ENCODE measurements at regions not wholly inside any gene's neighbourhood (a gene's known extent, or its start where the extent isn't known, plus 50 kb on each side); places are given as distances from the start of the nearest gene placed in this dataset.

GRCh38 chr7:22627136-22627535, 99.9 kb upstream of the IL6 start:
- Mint-ChIP-seq H3K27ac (no peak overlapping the region), H3K9me3 (no peaks in the 10 kb centered on the region), H3K36me3 (ENCODE audit: low read depth) (no peaks in the 10 kb centered on the region), H3K27me3 (peaks cover 21% of the 10 kb centered on the region), H3K4me1 (ENCODE audit: low read depth) (peaks cover 8% of the 10 kb centered on the region), H3K4me3 (no peak overlapping the region)
- intact Hi-C loops (cut with micrococcal nuclease) = no loop called here

- peaks cover 18% of the 10 kb centered on the region for H3K27me3 Mint-ChIP-seq
Observed at GRCh38 chr7:22625251-22625650, 101.7 kb upstream of the IL6 start.

GRCh38 chr7:22624781-22625180, 102.2 kb upstream of the IL6 start:
- Mint-ChIP-seq H3K4me3 (no peak overlapping the region), H3K9me3 (no peaks in the 10 kb centered on the region), H3K27me3 (peaks cover 18% of the 10 kb centered on the region), H3K27ac (no peak overlapping the region), H3K4me1 (ENCODE audit: low read depth) (peaks cover 12% of the 10 kb centered on the region), H3K36me3 (ENCODE audit: low read depth) (no peaks in the 10 kb centered on the region)
- intact Hi-C loops (cut with micrococcal nuclease) = no loop called here

More at GRCh38 chr7:22625251-22625650, 101.7 kb upstream of the IL6 start:
- Mint-ChIP-seq H3K27ac (no peak overlapping the region), H3K4me3 (no peak overlapping the region), H3K36me3 (ENCODE audit: low read depth) (no peaks in the 10 kb centered on the region), H3K4me1 (ENCODE audit: low read depth) (peaks cover 12% of the 10 kb centered on the region), H3K9me3 (no peaks in the 10 kb centered on the region)
- intact Hi-C loops (cut with micrococcal nuclease) = no loop called here

- peaks cover 13% of the 10 kb centered on the region for H3K9me3 Mint-ChIP-seq
- H3K27ac Mint-ChIP-seq = no peak overlapping the region
- no peak overlapping the region for H3K4me3 Mint-ChIP-seq
- H3K27me3 Mint-ChIP-seq = peaks cover 20% of the 10 kb centered on the region
- H3K4me1 Mint-ChIP-seq (ENCODE audit: low read depth) = peaks cover 12% of the 10 kb centered on the region
- no peaks in the 10 kb centered on the region for H3K36me3 Mint-ChIP-seq (ENCODE audit: low read depth)
- intact Hi-C loops (cut with micrococcal nuclease) = no loop called here
Observed at GRCh38 chr7:22622116-22622785, 104.7 kb upstream of the IL6 start.

GRCh38 chr7:22618528-22618927, 108.5 kb upstream of the IL6 start:
- intact Hi-C loops (cut with micrococcal nuclease) = no loop called here
- H3K9me3 Mint-ChIP-seq = peaks cover 20% of the 10 kb centered on the region

GRCh38 chr7:22617166-22617565, 109.8 kb upstream of the IL6 start:
- Mint-ChIP-seq H3K27me3 (peaks cover 16% of the 10 kb centered on the region), H3K9me3 (peaks cover 20% of the 10 kb centered on the region), H3K4me1 (ENCODE audit: low read depth) (peaks cover 15% of the 10 kb centered on the region), H3K27ac (no peak overlapping the region), H3K4me3 (no peak overlapping the region), H3K36me3 (ENCODE audit: low read depth) (no peaks in the 10 kb centered on the region)
- intact Hi-C loops (cut with micrococcal nuclease) = no loop called here

More at GRCh38 chr7:22618528-22618927, 108.5 kb upstream of the IL6 start:
- Mint-ChIP-seq H3K27me3 (peaks cover 15% of the 10 kb centered on the region), H3K4me1 (ENCODE audit: low read depth) (peaks cover 17% of the 10 kb centered on the region), H3K36me3 (ENCODE audit: low read depth) (no peaks in the 10 kb centered on the region), H3K4me3 (no peak overlapping the region), H3K27ac (no peak overlapping the region)

- H3K27me3 Mint-ChIP-seq = peaks cover 12% of the 10 kb centered on the region
- H3K36me3 Mint-ChIP-seq (ENCODE audit: low read depth) = no peaks in the 10 kb centered on the region
- peaks cover 20% of the 10 kb centered on the region for H3K9me3 Mint-ChIP-seq
- intact Hi-C loops (cut with micrococcal nuclease) = no loop called here
- H3K27ac Mint-ChIP-seq = no peak overlapping the region
- peaks cover 20% of the 10 kb centered on the region for H3K4me1 Mint-ChIP-seq (ENCODE audit: low read depth)
- H3K4me3 Mint-ChIP-seq = no peak overlapping the region
Observed at GRCh38 chr7:22613496-22613895, 113.5 kb upstream of the IL6 start.

- Mint-ChIP-seq H3K4me1 (ENCODE audit: low read depth) (peaks cover 20% of the 10 kb centered on the region), H3K27me3 (peaks cover 12% of the 10 kb centered on the region), H3K9me3 (peaks cover 13% of the 10 kb centered on the region), H3K4me3 (no peak overlapping the region), H3K36me3 (ENCODE audit: low read depth) (no peaks in the 10 kb centered on the region), H3K27ac (no peak overlapping the region)
- intact Hi-C loops (cut with micrococcal nuclease) = no loop called here
Observed at GRCh38 chr7:22612776-22613175, 112.8 kb upstream of the STEAP1B start.

- intact Hi-C loops (cut with micrococcal nuclease) = no loop called here
Observed at GRCh38 chr7:22611758-22612079, 111.7 kb upstream of the STEAP1B start.

GRCh38 chr7:22610951-22611757, 111.2 kb upstream of the STEAP1B start:
- no peaks in the 10 kb centered on the region for H3K36me3 Mint-ChIP-seq (ENCODE audit: low read depth)
- intact Hi-C loops (cut with micrococcal nuclease) = no loop called here
- no peak overlapping the region for H3K4me3 Mint-ChIP-seq
- H3K4me1 Mint-ChIP-seq (ENCODE audit: low read depth) = peaks cover 20% of the 10 kb centered on the region
- peaks cover 12% of the 10 kb centered on the region for H3K27me3 Mint-ChIP-seq
- H3K27ac Mint-ChIP-seq = peak overlapping the region; percentile 39
- H3K9me3 Mint-ChIP-seq = no peaks in the 10 kb centered on the region

More at GRCh38 chr7:22611758-22612079, 111.7 kb upstream of the STEAP1B start:
- H3K27me3 Mint-ChIP-seq = peaks cover 12% of the 10 kb centered on the region
- peak overlapping the region; percentile 39 for H3K27ac Mint-ChIP-seq
- H3K36me3 Mint-ChIP-seq (ENCODE audit: low read depth) = no peaks in the 10 kb centered on the region
- peaks cover 20% of the 10 kb centered on the region for H3K4me1 Mint-ChIP-seq (ENCODE audit: low read depth)
- H3K9me3 Mint-ChIP-seq = peaks cover 2% of the 10 kb centered on the region
- no peak overlapping the region for H3K4me3 Mint-ChIP-seq

GRCh38 chr7:22610263-22610662, 110.3 kb upstream of the STEAP1B start:
- Mint-ChIP-seq H3K4me1 (ENCODE audit: low read depth) (peaks cover 20% of the 10 kb centered on the region), H3K27ac (no peak overlapping the region), H3K36me3 (ENCODE audit: low read depth) (no peaks in the 10 kb centered on the region), H3K27me3 (peaks cover 13% of the 10 kb centered on the region), H3K4me3 (no peak overlapping the region), H3K9me3 (no peaks in the 10 kb centered on the region)
- intact Hi-C loops (cut with micrococcal nuclease) = no loop called here

GRCh38 chr7:22607180-22607579, 107.2 kb upstream of the STEAP1B start:
- Mint-ChIP-seq H3K4me1 (ENCODE audit: low read depth) (peaks cover 24% of the 10 kb centered on the region), H3K9me3 (no peaks in the 10 kb centered on the region), H3K36me3 (ENCODE audit: low read depth) (no peaks in the 10 kb centered on the region), H3K27ac (no peak overlapping the region), H3K4me3 (no peak overlapping the region), H3K27me3 (peaks cover 16% of the 10 kb centered on the region)
- intact Hi-C loops (cut with micrococcal nuclease) = no loop called here

- no peak overlapping the region for H3K4me3 Mint-ChIP-seq
- H3K9me3 Mint-ChIP-seq = no peaks in the 10 kb centered on the region
- H3K4me1 Mint-ChIP-seq (ENCODE audit: low read depth) = peaks cover 32% of the 10 kb centered on the region
- H3K27me3 Mint-ChIP-seq = peaks cover 16% of the 10 kb centered on the region
- no peak overlapping the region for H3K27ac Mint-ChIP-seq
- intact Hi-C loops (cut with micrococcal nuclease) = no loop called here
- H3K36me3 Mint-ChIP-seq (ENCODE audit: low read depth) = no peaks in the 10 kb centered on the region
Observed at GRCh38 chr7:22604246-22604645, 104.3 kb upstream of the STEAP1B start.

GRCh38 chr7:22601812-22602565, 102.0 kb upstream of the STEAP1B start:
- Mint-ChIP-seq H3K36me3 (ENCODE audit: low read depth) (no peaks in the 10 kb centered on the region), H3K9me3 (no peaks in the 10 kb centered on the region), H3K4me3 (no peak overlapping the region), H3K27me3 (peaks cover 21% of the 10 kb centered on the region), H3K4me1 (ENCODE audit: low read depth) (peaks cover 43% of the 10 kb centered on the region), H3K27ac (peak overlapping the region; percentile 23)
- intact Hi-C loops (cut with micrococcal nuclease) = no loop called here

All from dendritic cell treated with granulocyte-macrophage colony-stimulating factor and Interleukin-4, amounts not matched to agents 40 ng/mL and 50 ng/mL, for 4 days (primary cell).